SK-N-SH treated with all-trans-retinoic acid at 6 μM for 48 hours (cell line): ENCODE measurements at regions not wholly inside any gene's neighbourhood (a gene's known extent, or its start where the extent isn't known, plus 50 kb on each side); places are given as distances from the start of the nearest gene placed in this dataset.

Source experiments
- ARNTL ChIP-seq: fragments of 450-650 bp; formaldehyde crosslinking; IDR thresholded peaks from 2 replicates; pipeline ENCODE4 v1.5.0; 2020; ENCODE audit warnings: low read depth, mild to moderate bottlenecking, moderate library complexity, borderline replicate concordance
- ESRRG ChIP-seq: fragments of 250-450 bp; sonication (Bioruptor Pico); IDR thresholded peaks from 2 replicates; pipeline ENCODE4 v1.6.1; 2021; ENCODE audit warnings: mild to moderate bottlenecking
- GLIS3 ChIP-seq: fragments of 250-450 bp; sonication (Bioruptor Pico); IDR thresholded peaks from 2 replicates; pipeline ENCODE4 v1.5.0; 2020; ENCODE audit warnings: mild to moderate bottlenecking, moderate library complexity
- PATZ1 ChIP-seq: fragments of 250-450 bp; sonication (Bioruptor Pico); IDR thresholded peaks from 2 replicates; pipeline ENCODE4 v1.8.0; 2020; ENCODE audit warnings: mild to moderate bottlenecking, moderate library complexity, borderline replicate concordance
- RARB ChIP-seq: fragments of 250-450 bp; sonication (Bioruptor Pico); IDR thresholded peaks from 2 replicates; pipeline ENCODE4 v1.8.0; 2021; ENCODE audit warnings: mild to moderate bottlenecking, moderate library complexity
- TCF4 ChIP-seq: fragments of 250-450 bp; sonication (Bioruptor Pico); IDR thresholded peaks from 2 replicates; pipeline ENCODE4 v1.8.0; 2021; ENCODE audit warnings: mild to moderate bottlenecking, moderate library complexity, borderline replicate concordance
- ZFP3 ChIP-seq: fragments of 250-450 bp; sonication (Bioruptor Pico); IDR thresholded peaks from 2 replicates; pipeline ENCODE4 v1.5.0; 2020; ENCODE audit warnings: mild to moderate bottlenecking, moderate library complexity
- ZNF565 ChIP-seq: fragments of 450-650 bp; formaldehyde crosslinking; conservative IDR thresholded peaks from 2 replicates; pipeline ENCODE4 v1.5.0; 2020; ENCODE audit warnings: low read depth, mild to moderate bottlenecking, moderate library complexity
- ZNF70 ChIP-seq: fragments of 450-650 bp; formaldehyde crosslinking; IDR thresholded peaks from 2 replicates; pipeline ENCODE4 v1.5.0; 2020; ENCODE audit warnings: mild to moderate bottlenecking, moderate library complexity
- TF ChIP-seq, protein P1 (sequence below): fragments of 250-450 bp; sonication (Bioruptor Pico); IDR thresholded peaks from 2 replicates; pipeline ENCODE4 v1.5.1; 2021; ENCODE audit warnings: mild to moderate bottlenecking, moderate library complexity

DNA sequence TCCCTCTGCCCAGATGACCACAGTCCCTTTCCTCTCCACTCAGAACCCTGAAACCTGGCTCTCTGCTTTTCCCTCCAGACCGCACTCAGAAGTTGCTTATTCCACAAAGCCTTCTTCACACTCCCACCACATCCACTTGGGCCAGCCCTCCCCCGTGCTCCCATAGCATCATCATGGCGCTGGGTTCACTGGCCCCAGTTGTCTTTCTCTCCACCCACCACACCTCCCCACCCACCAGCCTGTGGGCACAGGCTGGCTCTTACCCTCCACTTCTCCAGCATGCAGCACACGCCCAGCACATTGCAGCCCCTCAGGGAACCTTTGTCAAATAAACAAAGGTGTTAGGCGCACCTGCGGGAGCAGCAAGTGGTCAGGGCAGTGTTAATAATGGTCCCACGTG, 130.0 kb downstream of the KATNIP start:
- no peak for TF ChIP-seq ZNF565
- TF ChIP-seq ESRRG (CRISPR knock-in tag): no peak
- TF ChIP-seq, protein P1, sequence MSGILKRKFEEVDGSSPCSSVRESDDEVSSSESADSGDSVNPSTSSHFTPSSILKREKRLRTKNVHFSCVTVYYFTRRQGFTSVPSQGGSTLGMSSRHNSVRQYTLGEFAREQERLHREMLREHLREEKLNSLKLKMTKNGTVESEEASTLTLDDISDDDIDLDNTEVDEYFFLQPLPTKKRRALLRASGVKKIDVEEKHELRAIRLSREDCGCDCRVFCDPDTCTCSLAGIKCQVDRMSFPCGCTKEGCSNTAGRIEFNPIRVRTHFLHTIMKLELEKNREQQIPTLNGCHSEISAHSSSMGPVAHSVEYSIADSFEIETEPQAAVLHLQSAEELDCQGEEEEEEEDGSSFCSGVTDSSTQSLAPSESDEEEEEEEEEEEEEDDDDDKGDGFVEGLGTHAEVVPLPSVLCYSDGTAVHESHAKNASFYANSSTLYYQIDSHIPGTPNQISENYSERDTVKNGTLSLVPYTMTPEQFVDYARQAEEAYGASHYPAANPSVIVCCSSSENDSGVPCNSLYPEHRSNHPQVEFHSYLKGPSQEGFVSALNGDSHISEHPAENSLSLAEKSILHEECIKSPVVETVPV: no peak
- TF ChIP-seq TCF4: no peak
- TF ChIP-seq ZNF70 (CRISPR knock-in tag): no peak
- TF ChIP-seq GLIS3 (CRISPR knock-in tag): no peak
- no peak for TF ChIP-seq RARB (CRISPR knock-in tag)
- no peak for TF ChIP-seq ZFP3 (CRISPR knock-in tag)
- no peak for TF ChIP-seq PATZ1
- TF ChIP-seq ARNTL (CRISPR knock-in tag): no peak
